Lower leg skin (tissue), 3 donors: ENCODE measurements at regions not wholly inside any gene's neighbourhood (a gene's known extent, or its start where the extent isn't known, plus 50 kb on each side); places are given as distances from the start of the nearest gene placed in this dataset.

Source experiments
- CTCF ChIP-seq, 3 donors: fragments of 450-650 bp; IDR thresholded peaks; one replicate each; pipeline ENCODE4 v1.5.1; 2016; ENCODE audit warnings: antibody characterized with exemption in 3 of 3, mild to moderate bottlenecking in 3 of 3, moderate library complexity in 2 of 3
- POLR2A ChIP-seq, 2 donors: fragments of 450-650 bp; IDR thresholded peaks; one replicate each; pipeline ENCODE4 v1.6.1; 2016 to 2017; ENCODE audit warnings: antibody characterized with exemption in 2 of 2, mild to moderate bottlenecking in 1 of 2, moderate library complexity in 1 of 2

GRCh38 chr4:155523358-155523757 lies 143.3 kb upstream of the GUCY1A1 start:
- TF ChIP-seq CTCF (IDR thresholded peaks at IDR 0.05) = no peak
- no peak for TF ChIP-seq POLR2A (IDR thresholded peaks at IDR 0.05)
